ENCODE measurements at regions not wholly inside any gene's neighbourhood (a gene's known extent, or its start where the extent isn't known, plus 50 kb on each side); places are given as distances from the start of the nearest gene placed in this dataset.
A peak's percentile ranks its signal among the peaks of the same experiment; 100 is the strongest.

- TF ChIP-seq POLR2AphosphoS5 (IDR thresholded peaks at IDR 0.05), result peak in 1 of 3 donors; percentile 44
- no peak for TF ChIP-seq POLR2A (IDR thresholded peaks at IDR 0.05)
- no peak for DNase-seq
- 58 to 65% (median 61%) methylated on average over 2 of the region's 2 CpGs for WGBS, 5 donors
- intact Hi-C loops (cut with DNase I; ENCODE audit: low total_unique reads), result no loop called here
- Histone ChIP-seq H3K4me3 (no peak overlapping the region), H3K27me3 (replicated peaks in 1 of 7) (no peaks in the 10 kb centered on the region), H3K27ac (peak overlapping the region in 6 of 8 donors; percentile 52 to 72 (median 64)), H3K4me1 (peaks cover 11 to 45% (median 29%) of the 10 kb centered on the region in 6 donors), H3K9me3 (no peaks in the 10 kb centered on the region), H3K36me3 (no peaks in the 10 kb centered on the region)
These were observed 277.1 kb upstream of the KLF6 start for GRCh38 chr10:4062072-4062471.

GRCh38 chr10:4061441-4061951, 276.5 kb upstream of the KLF6 start:
- Histone ChIP-seq H3K36me3 (no peaks in the 10 kb centered on the region), H3K27me3 (replicated peaks in 1 of 7) (no peaks in the 10 kb centered on the region), H3K4me1 (peaks cover 11 to 39% (median 27%) of the 10 kb centered on the region in 6 donors), H3K9me3 (no peaks in the 10 kb centered on the region), H3K27ac (peak overlapping the region in 7 of 8 donors; percentile 52 to 72 (median 58)), H3K4me3 (no peak overlapping the region)
- WGBS, 5 donors, result 62 to 72% (median 64%) methylated on average over 7 of the region's 7 CpGs
- no peak for DNase-seq
- intact Hi-C loops (cut with DNase I; ENCODE audit: low total_unique reads), result no loop called here
- TF ChIP-seq CTCF (IDR thresholded peaks at IDR 0.05 in 8 of 11, conservative IDR thresholded peaks at IDR 0.05 in 3 of 11), result no peak
- no peak for TF ChIP-seq POLR2AphosphoS5 (IDR thresholded peaks at IDR 0.05)
- no peak for TF ChIP-seq POLR2A (IDR thresholded peaks at IDR 0.05)

- TF ChIP-seq POLR2AphosphoS5 (IDR thresholded peaks at IDR 0.05) (no peak), CTCF (IDR thresholded peaks at IDR 0.05 in 8 of 11, conservative IDR thresholded peaks at IDR 0.05 in 3 of 11) (no peak), POLR2A (IDR thresholded peaks at IDR 0.05) (no peak)
- WGBS, 5 donors, result 40 to 57% (median 47%) methylated on average over 11 of the region's 11 CpGs
- intact Hi-C loops (cut with DNase I; ENCODE audit: low total_unique reads), result no loop called here
These were observed 274.6 kb upstream of the KLF6 start for GRCh38 chr10:4059471-4060138.

GRCh38 chr10:4058514-4059029, 273.6 kb upstream of the KLF6 start:
- no peak for DNase-seq
- H3K9me3 ChIP-seq, result no peaks in the 10 kb centered on the region
- no peak overlapping the region for H3K4me3 ChIP-seq
- H3K27me3 ChIP-seq (replicated peaks in 1 of 7), result no peaks in the 10 kb centered on the region
- H3K36me3 ChIP-seq, result no peaks in the 10 kb centered on the region
- peak overlapping the region in 2 of 8 donors; percentile 7 to 31 for H3K27ac ChIP-seq
- intact Hi-C loops (cut with DNase I; ENCODE audit: low total_unique reads), result no loop called here
- TF ChIP-seq POLR2AphosphoS5 (IDR thresholded peaks at IDR 0.05), result no peak
- no peak for TF ChIP-seq CTCF (IDR thresholded peaks at IDR 0.05 in 8 of 11, conservative IDR thresholded peaks at IDR 0.05 in 3 of 11)
- 76 to 84% (median 82%) methylated on average over 10 of the region's 10 CpGs for WGBS, 5 donors
- H3K4me1 ChIP-seq, result peaks cover 11 to 44% (median 28%) of the 10 kb centered on the region in 6 donors

More at GRCh38 chr10:4059471-4060138, 274.6 kb upstream of the KLF6 start:
- no peak overlapping the region for H3K4me3 ChIP-seq
- no peaks in the 10 kb centered on the region for H3K27me3 ChIP-seq (replicated peaks in 1 of 7)
- peaks cover 11 to 39% (median 27%) of the 10 kb centered on the region in 6 donors for H3K4me1 ChIP-seq
- H3K36me3 ChIP-seq, result no peaks in the 10 kb centered on the region
- H3K9me3 ChIP-seq, result no peaks in the 10 kb centered on the region
- no peak for DNase-seq
- peak overlapping the region in 1 of 8 donors; percentile 18 for H3K27ac ChIP-seq
